ENCODE measurements at regions not wholly inside any gene's neighbourhood (a gene's known extent, or its start where the extent isn't known, plus 50 kb on each side); places are given as distances from the start of the nearest gene placed in this dataset.

DNA sequence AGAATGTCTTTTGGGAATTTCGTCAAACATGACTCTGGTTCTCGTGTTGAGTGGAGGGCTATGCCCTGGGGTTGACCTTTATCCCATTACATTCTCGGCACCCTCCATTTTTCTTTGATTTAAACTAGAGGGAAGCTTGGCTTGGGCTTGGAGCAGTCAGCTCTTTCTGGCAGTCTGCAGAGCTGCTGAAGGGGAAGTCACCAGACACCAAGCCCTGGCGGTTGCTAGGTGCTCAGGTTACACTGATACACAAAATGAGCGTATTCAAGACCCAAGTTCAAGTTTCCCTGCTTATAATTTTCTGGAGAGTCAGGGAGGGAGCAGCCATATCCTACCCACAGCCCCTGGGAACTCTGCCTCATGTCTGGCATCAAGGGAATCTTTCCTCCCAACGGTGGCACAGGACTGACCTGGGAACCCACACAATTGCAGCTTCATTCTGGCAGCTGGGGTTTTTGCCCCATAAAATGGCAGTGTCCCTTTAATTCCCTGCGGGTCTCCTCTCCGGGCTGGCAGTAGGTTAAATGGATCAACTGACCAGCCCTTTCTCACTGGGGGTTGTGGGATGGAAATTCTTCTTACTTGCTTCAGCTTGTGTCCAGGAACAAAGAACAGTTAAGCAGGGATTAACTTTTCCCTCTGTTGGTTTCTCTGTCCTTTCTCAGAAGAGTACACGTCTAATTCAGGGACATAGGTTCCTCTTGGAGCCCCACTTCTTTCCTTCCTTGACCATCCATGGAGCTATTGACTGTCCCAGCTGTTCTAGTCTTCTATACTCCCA lies 110.0 kb upstream of the DLG1 start:
- no peak overlapping the region for H3K4me2 ChIP-seq
- H4K20me1 ChIP-seq (ENCODE audit: insufficient read depth), result no peaks in the 10 kb centered on the region
- no peaks in the 10 kb centered on the region for H3K27me3 ChIP-seq (ENCODE audit: insufficient read depth, low read depth)
- no peak overlapping the region for H2AFZ ChIP-seq (ENCODE audit: low read depth)
- no peaks in the 10 kb centered on the region for H3K4me1 ChIP-seq (ENCODE audit: low read depth, poor library complexity, severe bottlenecking)
- no peak overlapping the region for H3K9ac ChIP-seq
- H3K79me2 ChIP-seq (ENCODE audit: insufficient read depth, low read depth), result no peaks in the 10 kb centered on the region
- TF ChIP-seq, protein P1, sequence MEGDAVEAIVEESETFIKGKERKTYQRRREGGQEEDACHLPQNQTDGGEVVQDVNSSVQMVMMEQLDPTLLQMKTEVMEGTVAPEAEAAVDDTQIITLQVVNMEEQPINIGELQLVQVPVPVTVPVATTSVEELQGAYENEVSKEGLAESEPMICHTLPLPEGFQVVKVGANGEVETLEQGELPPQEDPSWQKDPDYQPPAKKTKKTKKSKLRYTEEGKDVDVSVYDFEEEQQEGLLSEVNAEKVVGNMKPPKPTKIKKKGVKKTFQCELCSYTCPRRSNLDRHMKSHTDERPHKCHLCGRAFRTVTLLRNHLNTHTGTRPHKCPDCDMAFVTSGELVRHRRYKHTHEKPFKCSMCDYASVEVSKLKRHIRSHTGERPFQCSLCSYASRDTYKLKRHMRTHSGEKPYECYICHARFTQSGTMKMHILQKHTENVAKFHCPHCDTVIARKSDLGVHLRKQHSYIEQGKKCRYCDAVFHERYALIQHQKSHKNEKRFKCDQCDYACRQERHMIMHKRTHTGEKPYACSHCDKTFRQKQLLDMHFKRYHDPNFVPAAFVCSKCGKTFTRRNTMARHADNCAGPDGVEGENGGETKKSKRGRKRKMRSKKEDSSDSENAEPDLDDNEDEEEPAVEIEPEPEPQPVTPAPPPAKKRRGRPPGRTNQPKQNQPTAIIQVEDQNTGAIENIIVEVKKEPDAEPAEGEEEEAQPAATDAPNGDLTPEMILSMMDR (conservative IDR thresholded peaks at IDR 0.05; ENCODE audit: low read depth, low read length), result no peak
- H3K4me3 ChIP-seq (IDR thresholded peaks at IDR 0.05; ENCODE audit: insufficient read depth, low read depth, low read length), result no peak overlapping the region
- H3K36me3 ChIP-seq (ENCODE audit: insufficient read depth), result no peaks in the 10 kb centered on the region
- H3K27ac ChIP-seq, result no peak overlapping the region

DNA sequence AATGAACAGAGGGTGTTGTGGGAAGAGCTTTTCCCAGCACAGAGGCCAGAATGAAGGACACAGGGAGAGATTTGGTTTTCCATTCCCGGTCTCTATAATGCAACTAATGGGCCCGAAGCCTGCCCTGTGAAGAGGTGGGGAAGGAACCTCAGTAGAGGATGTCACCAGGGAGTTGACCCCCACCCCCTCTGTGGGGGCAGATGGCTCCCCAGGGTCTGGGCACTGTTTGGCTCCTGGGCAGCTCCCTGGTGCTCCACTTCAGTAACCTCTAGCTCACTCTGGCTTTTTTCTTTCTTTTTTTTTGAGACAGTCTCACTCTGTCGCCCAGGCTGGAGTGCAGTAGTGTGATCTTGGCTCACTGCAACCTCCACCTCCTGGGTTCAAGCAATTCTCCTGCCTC lies 109.1 kb upstream of the DLG1 start:
- H3K27ac ChIP-seq, result no peak overlapping the region
- no peaks in the 10 kb centered on the region for H3K79me2 ChIP-seq (ENCODE audit: insufficient read depth, low read depth)

DNA sequence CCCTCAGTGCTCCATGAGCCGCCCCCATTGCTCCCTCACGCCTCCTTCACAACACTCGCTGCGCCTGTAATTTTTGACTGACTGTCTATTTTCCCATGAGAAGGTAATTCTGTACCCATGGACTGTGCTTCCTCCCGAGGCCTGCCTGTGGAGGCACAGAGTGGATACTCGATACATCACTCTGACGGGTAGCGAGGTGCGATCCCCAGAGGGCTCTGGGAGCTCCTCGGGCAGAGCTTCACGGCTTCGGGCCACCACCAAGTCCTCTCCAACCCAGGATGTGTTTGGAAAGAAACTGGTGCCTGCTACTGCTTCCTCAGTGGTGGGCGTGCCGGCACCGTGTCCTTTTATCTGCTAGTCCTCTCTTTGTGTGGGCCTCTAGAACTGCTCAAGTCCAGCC lies 108.6 kb upstream of the DLG1 start:
- Histone ChIP-seq H4K20me1 (ENCODE audit: insufficient read depth) (no peaks in the 10 kb centered on the region), H3K36me3 (ENCODE audit: insufficient read depth) (no peaks in the 10 kb centered on the region), H3K27ac (no peak overlapping the region), H3K27me3 (ENCODE audit: insufficient read depth, low read depth) (no peaks in the 10 kb centered on the region), H2AFZ (ENCODE audit: low read depth) (no peak overlapping the region), H3K9ac (no peak overlapping the region), H3K4me2 (no peak overlapping the region), H3K4me3 (IDR thresholded peaks at IDR 0.05; ENCODE audit: insufficient read depth, low read depth, low read length) (no peak overlapping the region), H3K79me2 (ENCODE audit: insufficient read depth, low read depth) (no peaks in the 10 kb centered on the region), H3K4me1 (ENCODE audit: low read depth, poor library complexity, severe bottlenecking) (no peaks in the 10 kb centered on the region)
- TF ChIP-seq, protein P1 (conservative IDR thresholded peaks at IDR 0.05; ENCODE audit: low read depth, low read length), result no peak

More for the DNA sequence above, 109.1 kb upstream of the DLG1 start:
- no peaks in the 10 kb centered on the region for H3K4me1 ChIP-seq (ENCODE audit: low read depth, poor library complexity, severe bottlenecking)
- H3K27me3 ChIP-seq (ENCODE audit: insufficient read depth, low read depth), result no peaks in the 10 kb centered on the region
- no peaks in the 10 kb centered on the region for H4K20me1 ChIP-seq (ENCODE audit: insufficient read depth)
- H3K36me3 ChIP-seq (ENCODE audit: insufficient read depth), result no peaks in the 10 kb centered on the region
- no peak overlapping the region for H3K4me3 ChIP-seq (IDR thresholded peaks at IDR 0.05; ENCODE audit: insufficient read depth, low read depth, low read length)
- no peak overlapping the region for H3K9ac ChIP-seq
- TF ChIP-seq, protein P1 (conservative IDR thresholded peaks at IDR 0.05; ENCODE audit: low read depth, low read length), result no peak
- no peak overlapping the region for H3K4me2 ChIP-seq
- H2AFZ ChIP-seq (ENCODE audit: low read depth), result no peak overlapping the region

DNA sequence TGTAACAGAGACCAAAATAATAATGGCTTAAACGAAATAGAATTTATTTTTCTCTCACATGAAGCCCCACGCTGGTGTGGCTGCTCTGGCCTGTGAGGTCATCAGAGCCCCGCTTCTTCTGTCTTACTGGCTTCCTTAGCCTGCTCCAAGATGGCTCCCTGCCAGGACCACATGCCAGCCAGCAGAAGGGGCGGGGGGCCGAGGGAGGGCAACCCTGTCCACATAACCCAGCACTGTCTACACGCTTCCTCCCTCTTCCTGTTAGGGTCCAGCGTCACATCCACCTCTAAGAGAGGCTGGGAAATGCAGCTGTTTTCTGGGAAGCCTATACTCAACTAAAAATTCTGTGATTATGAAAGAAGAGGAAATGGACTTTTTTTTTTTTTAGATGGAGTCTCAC lies 107.9 kb upstream of the DLG1 start:
- no peaks in the 10 kb centered on the region for H3K79me2 ChIP-seq (ENCODE audit: insufficient read depth, low read depth)
- H3K36me3 ChIP-seq (ENCODE audit: insufficient read depth), result no peaks in the 10 kb centered on the region
- H3K9ac ChIP-seq, result no peak overlapping the region
- no peaks in the 10 kb centered on the region for H3K4me1 ChIP-seq (ENCODE audit: low read depth, poor library complexity, severe bottlenecking)
- H2AFZ ChIP-seq (ENCODE audit: low read depth), result no peak overlapping the region
- no peak overlapping the region for H3K4me3 ChIP-seq (IDR thresholded peaks at IDR 0.05; ENCODE audit: insufficient read depth, low read depth, low read length)
- H3K27me3 ChIP-seq (ENCODE audit: insufficient read depth, low read depth), result no peaks in the 10 kb centered on the region
- TF ChIP-seq, protein P1 (conservative IDR thresholded peaks at IDR 0.05; ENCODE audit: low read depth, low read length), result no peak
- H3K4me2 ChIP-seq, result no peak overlapping the region
- no peaks in the 10 kb centered on the region for H4K20me1 ChIP-seq (ENCODE audit: insufficient read depth)
- H3K27ac ChIP-seq, result no peak overlapping the region

Data from KMS-11 (cell line).